COLO829 (cell line): ENCODE measurements at regions not wholly inside any gene's neighbourhood (a gene's known extent, or its start where the extent isn't known, plus 50 kb on each side); places are given as distances from the start of the nearest gene placed in this dataset.
"Not testable (repeated sequence)": the region's sequence is repeated elsewhere in the genome, so short reads cannot be mapped to it uniquely, and the experiment has no call there.

Experiments
- DNase-seq: peaks from one replicate; pipeline ENCODE4 v3.0.0; 2012; ENCODE audit warnings: low spot score

GRCh38 chr10:109070492-109070891 lies 852.8 kb downstream of the XPNPEP1 start:
- DNase-seq, result no peak

DNA sequence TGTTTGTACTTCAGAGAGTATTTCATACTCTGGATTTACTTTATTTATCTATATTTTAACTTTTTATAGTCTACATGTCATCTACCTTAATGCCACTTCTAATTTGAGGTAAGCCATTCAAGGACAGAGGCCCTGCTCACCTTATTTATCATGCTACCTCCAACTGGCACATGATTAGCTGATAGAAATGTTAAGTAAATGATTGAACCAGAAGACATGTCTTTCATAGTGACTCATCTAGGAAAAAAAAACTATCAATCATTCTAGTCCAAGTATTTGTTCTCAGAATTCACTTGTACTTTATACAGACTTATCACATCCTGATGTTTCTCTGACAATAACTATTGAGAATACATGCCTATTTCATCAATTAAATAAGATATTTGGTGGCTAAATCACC lies 856.3 kb downstream of the XPNPEP1 start:
- DNase-seq, result no peak

DNA sequence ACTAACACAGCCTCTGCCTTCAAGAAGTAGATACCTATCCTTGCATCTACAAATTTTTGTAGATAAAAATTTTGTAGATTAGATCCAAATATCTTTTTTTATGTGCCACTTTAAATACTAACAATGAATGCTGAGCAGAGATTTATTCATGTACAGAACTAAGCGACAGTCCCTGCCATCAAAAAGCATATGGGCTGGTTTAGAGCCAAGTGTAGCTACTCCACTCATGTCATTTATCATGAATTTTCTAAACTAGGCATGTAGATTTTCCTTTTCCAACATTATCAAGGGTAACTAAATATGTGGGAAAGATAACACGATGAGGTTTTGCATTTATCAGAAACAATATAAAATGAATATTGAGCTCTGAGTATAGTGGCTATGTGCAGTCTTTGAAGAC lies 857.5 kb downstream of the XPNPEP1 start:
- DNase-seq, result no peak

GRCh38 chr10:109062371-109062770 lies 860.9 kb downstream of the XPNPEP1 start:
- no peak for DNase-seq

- DNase-seq, result no peak
Measured at GRCh38 chr10:109055243-109055642, 868.1 kb downstream of the XPNPEP1 start.

DNA sequence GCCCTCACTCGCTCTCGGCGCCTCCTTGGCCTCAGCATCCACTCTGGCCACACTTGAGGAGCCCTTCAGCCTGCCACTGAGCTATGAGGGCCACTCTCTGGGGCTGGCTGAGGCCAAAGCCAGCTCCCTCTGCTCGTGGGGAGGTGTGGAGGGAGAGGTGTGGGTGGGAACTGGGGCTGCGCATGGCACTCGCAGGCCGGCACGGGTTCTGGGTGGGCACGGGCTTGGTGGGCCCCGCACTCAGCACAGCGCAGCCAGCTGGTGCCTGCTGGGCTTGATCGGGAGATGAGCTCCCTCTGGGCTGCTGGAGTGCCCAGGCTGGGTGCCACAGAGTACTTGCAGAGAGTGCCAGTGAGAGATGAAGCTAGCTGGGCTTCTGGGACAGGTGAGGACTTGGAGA lies 875.5 kb downstream of the XPNPEP1 start:
- no peak for DNase-seq

DNA sequence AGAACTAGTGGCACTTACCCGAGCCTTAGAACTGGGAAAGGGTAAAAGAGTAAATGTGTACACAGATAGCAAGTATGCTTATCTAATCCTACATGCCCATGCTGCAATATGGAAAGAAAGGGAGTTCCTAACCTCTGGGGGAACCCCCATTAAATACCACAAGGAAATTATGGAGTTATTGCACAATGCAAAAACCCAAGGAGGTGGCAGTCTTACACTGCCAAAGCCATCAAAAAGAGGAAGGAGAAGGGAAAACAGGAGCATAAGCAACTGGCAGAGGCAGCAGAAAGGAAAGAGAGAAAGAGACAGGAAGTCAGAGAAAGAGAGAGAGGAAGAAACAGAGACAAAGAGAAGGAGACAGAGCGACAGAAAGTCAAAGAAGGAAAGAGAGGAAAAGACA lies 876.9 kb downstream of the XPNPEP1 start:
- not testable (repeated sequence) for DNase-seq

- DNase-seq, result no peak
Measured at GRCh38 chr10:109040622-109041021, 882.7 kb downstream of the XPNPEP1 start.

- DNase-seq, result no peak
Measured at GRCh38 chr10:109037978-109038377, 885.3 kb downstream of the XPNPEP1 start.

DNA sequence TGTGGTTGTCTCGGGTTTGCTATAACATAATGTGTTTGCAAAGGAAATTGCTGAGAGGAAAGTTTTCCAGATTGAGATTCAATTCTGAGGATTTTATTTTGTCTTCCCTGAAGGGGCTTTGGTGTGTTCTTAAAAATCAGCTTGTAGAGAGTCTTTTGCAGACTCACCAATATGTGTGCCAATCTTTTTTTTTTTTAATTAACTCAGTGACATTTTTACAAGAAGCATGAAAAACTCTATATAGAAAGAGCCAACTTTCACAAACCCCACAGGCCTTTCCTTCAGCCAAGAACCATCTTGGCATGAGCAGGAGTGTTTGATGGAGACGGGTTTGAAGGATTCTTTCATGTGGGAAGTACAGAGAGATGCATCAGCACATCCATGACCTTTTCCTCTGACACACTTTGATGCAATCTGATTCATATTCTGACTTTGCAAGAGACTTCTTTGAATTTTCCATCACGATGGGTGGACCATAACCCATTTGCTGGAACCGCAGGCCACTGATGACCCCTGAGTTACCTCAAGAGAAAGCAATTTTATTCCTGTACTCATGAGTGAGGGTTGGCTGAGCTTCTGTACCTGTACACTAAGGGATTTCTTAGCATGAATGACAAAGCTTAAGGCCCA lies 892.6 kb downstream of the XPNPEP1 start:
- no peak for DNase-seq

DNA sequence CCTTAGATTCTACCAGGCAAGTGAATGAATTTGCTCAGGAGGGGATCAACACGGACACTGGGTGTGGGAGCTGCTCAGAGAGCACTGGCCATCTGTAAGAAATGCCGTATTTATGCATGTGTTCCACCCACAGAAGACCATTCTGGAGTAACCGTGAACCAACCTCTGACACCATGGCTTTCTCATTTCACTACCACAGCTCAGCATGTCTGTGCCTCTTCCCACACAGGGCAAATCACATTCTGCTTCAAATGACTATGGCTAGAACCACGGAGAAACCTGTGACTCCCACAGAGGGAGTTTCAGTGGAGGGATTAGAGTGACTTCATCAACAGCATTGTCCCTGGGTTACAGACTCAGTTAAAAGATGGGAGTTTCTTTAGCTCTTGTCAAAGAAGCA lies 893.4 kb downstream of the XPNPEP1 start:
- no peak for DNase-seq

DNA sequence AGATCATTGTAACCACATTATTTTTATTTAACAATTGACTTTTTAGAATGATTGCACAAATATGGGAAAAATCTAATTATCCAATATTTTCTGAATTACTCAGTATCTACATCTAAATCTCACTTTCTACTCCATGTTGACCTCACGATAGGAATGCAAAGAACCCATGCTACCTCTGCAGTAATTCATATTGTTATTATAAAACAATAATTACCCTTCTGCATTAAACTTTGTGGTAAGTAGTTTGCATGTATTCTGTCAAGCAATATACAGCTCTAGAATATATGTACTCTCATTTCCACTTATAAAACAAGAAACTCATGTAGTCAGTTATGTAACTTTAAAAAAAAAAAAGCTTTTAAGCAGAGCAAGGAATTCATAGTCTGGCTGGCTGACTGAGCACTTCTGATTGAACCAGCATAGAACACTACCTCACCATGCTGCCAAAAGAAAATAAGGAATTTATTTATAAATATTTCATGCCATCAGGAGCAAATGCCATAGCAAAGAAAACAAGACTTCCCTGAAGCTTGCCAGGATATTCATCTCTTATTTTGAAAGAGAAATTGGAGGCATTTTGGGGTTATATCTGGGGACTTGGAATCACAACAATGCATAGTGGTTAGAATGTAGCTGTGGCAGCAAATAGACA lies 895.7 kb downstream of the XPNPEP1 start:
- no peak for DNase-seq

- DNase-seq, result no peak
Measured at GRCh38 chr10:109025172-109025571, 898.1 kb downstream of the XPNPEP1 start.

GRCh38 chr10:109022417-109023049 lies 900.8 kb downstream of the XPNPEP1 start:
- DNase-seq, result no peak

DNA sequence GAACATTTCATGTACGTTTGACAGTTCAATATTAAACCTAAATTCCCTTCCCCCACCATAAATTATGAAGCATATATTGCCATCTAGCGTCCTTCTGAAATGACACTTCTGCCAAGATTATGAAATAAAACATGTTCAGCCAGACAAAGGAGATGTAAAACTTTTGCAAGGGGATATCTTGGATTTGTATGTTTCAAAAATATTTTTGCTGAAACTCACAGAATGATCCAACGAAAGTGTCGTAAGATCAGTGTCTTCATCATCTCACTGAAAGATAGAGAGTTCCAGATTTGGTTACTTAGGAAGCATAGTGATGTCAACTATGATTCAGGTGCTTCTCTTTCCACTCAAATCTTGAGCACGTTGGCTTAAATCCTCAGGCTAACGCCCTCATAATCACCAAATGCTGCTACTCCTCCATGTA lies 904.3 kb downstream of the XPNPEP1 start:
- DNase-seq, result no peak

DNA sequence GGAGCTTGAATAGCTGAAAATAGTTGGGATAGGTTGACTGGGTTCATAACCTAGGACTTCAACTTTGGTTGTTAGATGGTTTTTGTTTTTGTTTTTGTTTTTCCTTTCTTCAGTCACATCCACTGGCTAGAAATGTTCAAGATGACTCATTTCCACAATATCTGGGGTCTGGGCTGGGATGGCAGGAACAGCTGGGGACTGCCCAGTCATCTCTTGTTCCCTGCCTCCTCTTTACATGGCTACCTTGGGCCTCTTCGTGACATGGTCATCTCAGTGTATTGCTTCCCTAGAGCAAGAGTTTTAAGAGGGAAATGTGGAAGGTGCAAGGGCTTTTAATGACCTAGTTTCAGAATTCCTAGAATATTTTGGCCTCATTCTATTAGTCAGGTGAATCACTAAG lies 915.8 kb downstream of the XPNPEP1 start:
- DNase-seq, result no peak

- DNase-seq, result no peak
Measured at GRCh38 chr10:108990441-108990840, 932.9 kb downstream of the XPNPEP1 start.

- no peak for DNase-seq
Measured at GRCh38 chr10:108989976-108990375, 933.3 kb downstream of the XPNPEP1 start.

DNA sequence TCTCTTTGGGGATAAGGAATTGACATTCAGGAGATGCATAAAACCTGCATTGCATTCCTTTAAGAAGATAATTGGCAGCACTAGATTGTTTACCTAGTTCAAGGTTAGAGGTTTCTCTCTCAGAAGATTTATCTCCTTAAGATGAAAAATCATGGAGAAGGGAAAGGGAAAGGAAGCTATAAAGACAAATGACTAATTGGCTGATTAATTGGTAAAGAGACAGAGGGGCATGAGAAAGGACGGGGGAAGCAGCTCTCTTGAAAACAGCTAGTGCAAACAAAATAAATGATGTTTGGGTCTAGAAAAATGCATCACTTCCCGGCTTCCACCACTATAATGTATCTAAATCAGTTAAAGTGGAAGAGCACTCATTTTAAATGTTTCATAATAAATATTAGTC lies 941.2 kb downstream of the XPNPEP1 start:
- DNase-seq, result no peak

DNA sequence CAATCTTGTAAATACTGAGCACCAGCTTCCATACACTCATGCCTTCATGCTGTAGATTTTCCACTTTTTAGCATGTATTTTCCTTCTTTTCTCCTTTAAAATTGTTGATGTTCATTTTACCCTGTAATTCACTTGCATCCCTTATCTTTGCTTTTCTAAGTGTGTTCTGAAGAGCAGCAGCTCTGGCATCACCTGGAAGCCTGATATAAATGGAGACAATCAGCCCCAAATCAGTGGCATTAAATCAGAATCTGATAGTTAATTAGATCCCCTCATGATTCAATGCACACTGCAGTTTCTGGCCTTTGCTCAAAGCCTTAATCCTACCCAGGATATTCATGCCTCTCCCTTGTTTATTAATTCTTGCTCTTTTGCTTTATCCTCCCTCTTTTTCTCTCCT lies 942.4 kb downstream of the XPNPEP1 start:
- no peak for DNase-seq

DNA sequence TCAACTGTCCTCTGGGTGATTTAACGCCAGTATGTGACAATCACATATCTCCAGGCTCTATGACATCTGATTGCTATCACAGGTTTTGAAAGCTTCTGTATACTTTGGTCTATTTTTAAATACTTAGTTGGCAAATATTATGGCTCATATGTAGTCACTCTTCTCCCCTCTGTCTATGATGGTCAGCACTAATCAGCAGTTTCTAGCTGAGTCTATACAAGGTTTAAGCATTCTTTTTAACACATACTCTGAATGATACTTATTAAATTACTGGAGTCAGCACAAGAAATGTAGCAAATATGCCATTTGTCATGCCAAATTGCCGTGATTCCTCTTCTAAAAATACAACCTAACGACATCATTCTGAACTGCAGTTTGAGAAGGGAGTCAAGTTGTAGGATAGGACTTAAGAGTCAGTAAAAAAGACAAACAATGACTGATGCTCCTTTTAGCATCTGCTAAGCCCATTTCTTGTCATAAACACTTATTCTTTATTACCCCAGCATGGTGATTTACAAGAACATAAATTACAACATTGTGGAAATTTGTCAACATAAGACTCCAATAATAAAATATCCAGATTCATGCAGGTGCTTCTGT lies 947.8 kb downstream of the XPNPEP1 start:
- DNase-seq, result no peak

DNA sequence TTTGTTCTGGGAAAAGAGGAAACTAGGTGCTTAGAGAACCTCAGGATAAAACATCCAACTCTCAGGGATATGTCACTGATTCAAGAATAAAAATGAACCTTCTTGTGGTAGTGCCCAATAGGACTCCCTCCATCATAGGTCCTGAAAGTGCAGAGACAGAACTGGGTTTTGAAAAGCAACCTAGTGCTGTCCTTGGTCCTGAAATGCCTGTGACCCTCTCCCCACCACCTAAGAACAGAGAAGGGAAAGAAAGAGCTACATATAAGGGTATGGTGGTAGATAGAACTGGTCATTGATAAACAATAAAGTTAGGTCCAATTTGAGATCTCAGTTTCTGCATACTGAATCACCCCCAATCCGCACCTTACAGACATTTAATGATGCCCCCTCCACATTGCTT lies 953.3 kb downstream of the XPNPEP1 start:
- no peak for DNase-seq

DNA sequence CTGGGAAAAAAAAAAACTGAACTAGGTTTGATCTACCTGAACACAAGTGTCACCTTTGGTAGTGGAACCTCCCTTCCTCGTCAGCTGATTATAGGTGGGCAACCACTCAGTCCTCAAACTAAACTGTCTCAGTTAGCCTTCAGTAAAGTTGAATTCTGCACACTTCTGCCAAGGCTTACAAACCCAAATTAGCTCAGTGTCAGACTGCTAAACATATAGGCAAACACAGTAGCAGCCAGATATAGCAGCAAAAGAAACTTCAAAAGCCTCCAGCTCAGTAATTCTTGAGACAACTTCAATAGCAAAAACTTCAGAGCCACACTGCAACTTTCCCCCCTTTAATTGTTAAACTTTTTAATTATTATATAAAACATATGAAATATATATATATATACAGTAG lies 956.9 kb downstream of the XPNPEP1 start:
- no peak for DNase-seq
